ENCODE measurements at regions not wholly inside any gene's neighbourhood (a gene's known extent, or its start where the extent isn't known, plus 50 kb on each side); places are given as distances from the start of the nearest gene placed in this dataset.

GRCh38 chr3:171935261-171936123 lies 92.3 kb downstream of the TMEM212 start:
- TF ChIP-seq, protein P1, sequence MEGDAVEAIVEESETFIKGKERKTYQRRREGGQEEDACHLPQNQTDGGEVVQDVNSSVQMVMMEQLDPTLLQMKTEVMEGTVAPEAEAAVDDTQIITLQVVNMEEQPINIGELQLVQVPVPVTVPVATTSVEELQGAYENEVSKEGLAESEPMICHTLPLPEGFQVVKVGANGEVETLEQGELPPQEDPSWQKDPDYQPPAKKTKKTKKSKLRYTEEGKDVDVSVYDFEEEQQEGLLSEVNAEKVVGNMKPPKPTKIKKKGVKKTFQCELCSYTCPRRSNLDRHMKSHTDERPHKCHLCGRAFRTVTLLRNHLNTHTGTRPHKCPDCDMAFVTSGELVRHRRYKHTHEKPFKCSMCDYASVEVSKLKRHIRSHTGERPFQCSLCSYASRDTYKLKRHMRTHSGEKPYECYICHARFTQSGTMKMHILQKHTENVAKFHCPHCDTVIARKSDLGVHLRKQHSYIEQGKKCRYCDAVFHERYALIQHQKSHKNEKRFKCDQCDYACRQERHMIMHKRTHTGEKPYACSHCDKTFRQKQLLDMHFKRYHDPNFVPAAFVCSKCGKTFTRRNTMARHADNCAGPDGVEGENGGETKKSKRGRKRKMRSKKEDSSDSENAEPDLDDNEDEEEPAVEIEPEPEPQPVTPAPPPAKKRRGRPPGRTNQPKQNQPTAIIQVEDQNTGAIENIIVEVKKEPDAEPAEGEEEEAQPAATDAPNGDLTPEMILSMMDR (IDR thresholded peaks at IDR 0.05): no peak
- DNase-seq: no peak
- H3K27ac ChIP-seq: no peak overlapping the region

GRCh38 chr3:171936191-171936841 lies 93.2 kb downstream of the TMEM212 start:
- H3K9ac ChIP-seq (ENCODE audit: low read depth in 2 of 2, low read length in 2 of 2): no peak overlapping the region
- H3K27me3 ChIP-seq: no peaks in the 10 kb centered on the region
- no peak for DNase-seq
- intact Hi-C loops (cut with DNase I): no loop called here
- no peak overlapping the region for H3K4me3 ChIP-seq
- no peaks in the 10 kb centered on the region for H3K9me3 ChIP-seq
- peak overlapping the region; percentile 8 for H3K27ac ChIP-seq
- no peaks in the 10 kb centered on the region for H3K4me1 ChIP-seq
- no peaks in the 10 kb centered on the region for H3K36me3 ChIP-seq
- TF ChIP-seq, protein P1 (IDR thresholded peaks at IDR 0.05): no peak

More at GRCh38 chr3:171935261-171936123, 92.3 kb downstream of the TMEM212 start:
- Histone ChIP-seq H3K36me3 (no peaks in the 10 kb centered on the region), H3K9me3 (no peaks in the 10 kb centered on the region), H3K9ac (ENCODE audit: low read depth in 2 of 2, low read length in 2 of 2) (no peak overlapping the region), H3K4me1 (no peaks in the 10 kb centered on the region), H3K4me3 (no peak overlapping the region), H3K27me3 (no peaks in the 10 kb centered on the region)
- intact Hi-C loops (cut with DNase I): no loop called here

GRCh38 chr3:171939578-171939977 lies 96.4 kb downstream of the TMEM212 start:
- Histone ChIP-seq H3K36me3 (no peaks in the 10 kb centered on the region), H3K4me1 (no peaks in the 10 kb centered on the region), H3K9ac (ENCODE audit: low read depth in 2 of 2, low read length in 2 of 2) (no peak overlapping the region), H3K27ac (no peak overlapping the region), H3K4me3 (no peak overlapping the region), H3K27me3 (no peaks in the 10 kb centered on the region), H3K9me3 (no peaks in the 10 kb centered on the region)
- TF ChIP-seq, protein P1 (IDR thresholded peaks at IDR 0.05): no peak
- DNase-seq: no peak
- intact Hi-C loops (cut with DNase I): no loop called here

DNA sequence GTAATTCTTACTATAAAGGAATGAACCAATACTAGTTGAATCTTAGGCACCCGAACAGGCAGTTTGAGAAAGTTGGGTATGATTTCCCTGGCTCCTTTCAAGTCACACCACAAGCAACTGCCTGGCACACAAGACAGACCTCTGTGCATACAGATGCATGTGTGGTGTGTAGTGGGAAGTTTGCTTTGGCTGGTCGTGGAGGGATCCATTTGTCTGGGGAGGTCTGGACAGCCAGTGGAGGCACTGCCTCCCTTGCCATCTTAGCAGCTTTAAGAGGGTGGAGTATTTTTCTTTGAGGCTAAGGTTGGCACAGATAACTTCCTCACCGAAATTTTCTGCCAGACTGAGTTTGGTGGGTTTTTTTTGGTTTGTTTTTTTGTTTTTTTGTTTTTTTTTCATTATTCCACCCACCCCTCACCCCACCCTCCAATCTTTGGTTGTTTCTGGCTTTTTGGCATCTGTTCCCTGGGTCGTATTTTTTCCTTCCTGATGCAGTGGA lies 97.1 kb downstream of the TMEM212 start:
- TF ChIP-seq, protein P1 (IDR thresholded peaks at IDR 0.05): no peak
- no peak for DNase-seq

GRCh38 chr3:171943262-171944117 lies 95.9 kb upstream of the FNDC3B start:
- TF ChIP-seq, protein P1 (IDR thresholded peaks at IDR 0.05): no peak
- no peaks in the 10 kb centered on the region for H3K4me1 ChIP-seq
- H3K36me3 ChIP-seq: no peaks in the 10 kb centered on the region
- H3K9ac ChIP-seq (ENCODE audit: low read depth in 2 of 2, low read length in 2 of 2): no peak overlapping the region
- H3K27ac ChIP-seq: no peak overlapping the region
- no peak for DNase-seq
- H3K9me3 ChIP-seq: no peaks in the 10 kb centered on the region
- intact Hi-C loops (cut with DNase I): no loop called here
- no peak overlapping the region for H3K4me3 ChIP-seq
- no peaks in the 10 kb centered on the region for H3K27me3 ChIP-seq

More for the DNA sequence above, 97.1 kb downstream of the TMEM212 start:
- H3K4me3 ChIP-seq: no peak overlapping the region
- no peak overlapping the region for H3K27ac ChIP-seq
- no peaks in the 10 kb centered on the region for H3K27me3 ChIP-seq
- no peak overlapping the region for H3K9ac ChIP-seq (ENCODE audit: low read depth in 2 of 2, low read length in 2 of 2)
- intact Hi-C loops (cut with DNase I): no loop called here
- no peaks in the 10 kb centered on the region for H3K9me3 ChIP-seq
- H3K4me1 ChIP-seq: no peaks in the 10 kb centered on the region
- H3K36me3 ChIP-seq: no peaks in the 10 kb centered on the region

All from colonic mucosa (tissue), 4 donors.